Ishikawa (cell line): ENCODE measurements at regions not wholly inside any gene's neighbourhood (a gene's known extent, or its start where the extent isn't known, plus 50 kb on each side); places are given as distances from the start of the nearest gene placed in this dataset.

Experiments
- CEBPB ChIP-seq: IDR thresholded peaks from 2 replicates; pipeline ENCODE4 v1.6.1; 2012
- EP300 ChIP-seq: IDR thresholded peaks from 2 replicates; pipeline ENCODE4 v1.6.1; 2012; ENCODE audit warnings: borderline replicate concordance
- MAX ChIP-seq: IDR thresholded peaks from 2 replicates; pipeline ENCODE4 v1.6.1; 2012
- RAD21 ChIP-seq: IDR thresholded peaks from 2 replicates; pipeline ENCODE4 v1.6.1; 2012; ENCODE audit warnings: low read depth
- REST ChIP-seq: IDR thresholded peaks from 2 replicates; pipeline ENCODE4 v1.6.1; 2012; ENCODE audit warnings: low read depth, mild to moderate bottlenecking
- TAF1 ChIP-seq: IDR thresholded peaks from 2 replicates; pipeline ENCODE4 v1.6.1; 2012; ENCODE audit warnings: low read depth, mild to moderate bottlenecking
- USF1 ChIP-seq: IDR thresholded peaks from 2 replicates; pipeline ENCODE4 v1.6.1; 2012

GRCh38 chr3:72560846-72561675, 287.2 kb downstream of the SHQ1 start:
- TF ChIP-seq REST, result no peak
- no peak for TF ChIP-seq USF1
- TF ChIP-seq CEBPB, result no peak
- no peak for TF ChIP-seq EP300
- no peak for TF ChIP-seq MAX
- no peak for TF ChIP-seq RAD21
- no peak for TF ChIP-seq TAF1
